Right lobe of liver (tissue), 4 donors: ENCODE measurements at regions not wholly inside any gene's neighbourhood (a gene's known extent, or its start where the extent isn't known, plus 50 kb on each side); places are given as distances from the start of the nearest gene placed in this dataset.

Source experiments
- CTCF ChIP-seq, 4 donors: fragments of 200-600 bp in 3 of 4; fragments of 450-650 bp in 1 of 4; IDR thresholded peaks; one replicate each; pipeline versions ENCODE4 v1.5.1 to v1.8.0; 2016 to 2022; ENCODE audit warnings: antibody characterized with exemption in 4 of 4, mild to moderate bottlenecking in 2 of 4
- POLR2A ChIP-seq: fragments of 450-650 bp; IDR thresholded peaks from one replicate; pipeline ENCODE4 v1.6.1; 2017; ENCODE audit warnings: antibody characterized with exemption, mild to moderate bottlenecking
- donor health status: DM: no; HTN: no; CAD: no.
- donor health status: DM: no; HTN: no; CAD: no.
- donor health status: DM: no; HTN: yes; CAD: no.

GRCh38 chr1:147824798-147825197, 64.4 kb upstream of the GJA5 start:
- TF ChIP-seq CTCF (IDR thresholded peaks at IDR 0.05): no peak
- no peak for TF ChIP-seq POLR2A
